ENCODE measurements at regions not wholly inside any gene's neighbourhood (a gene's known extent, or its start where the extent isn't known, plus 50 kb on each side); places are given as distances from the start of the nearest gene placed in this dataset.

- no peak for TF ChIP-seq CHD7 (IDR thresholded peaks at IDR 0.05; ENCODE audit: insufficient replicate concordance, low read length)
- no peak for TF ChIP-seq ATF2 (IDR thresholded peaks at IDR 0.05; ENCODE audit: low read length)
Observed at GRCh38 chr3:118180853-118181252, 853.8 kb downstream of the IGSF11 start (continued).
